Fibroblast of skin of right biceps (primary cell): ENCODE measurements at regions not wholly inside any gene's neighbourhood (a gene's known extent, or its start where the extent isn't known, plus 50 kb on each side); places are given as distances from the start of the nearest gene placed in this dataset.

Experiments
- DNase-seq: peaks from one replicate; pipeline ENCODE4 v3.0.0-alpha.2; 2013

GRCh38 chr3:94259291-94259690, 196.4 kb downstream of the NSUN3 start:
- DNase-seq: no peak

GRCh38 chr3:94269763-94270162, 206.9 kb downstream of the NSUN3 start:
- DNase-seq: peak; percentile 54

- peak; percentile 46 for DNase-seq
Observed at GRCh38 chr3:94272016-94272415, 209.2 kb downstream of the NSUN3 start.

- DNase-seq: no peak
Observed at GRCh38 chr3:94280958-94281357, 218.1 kb downstream of the NSUN3 start.

- DNase-seq: peak; percentile 16
Observed at GRCh38 chr3:94285872-94286271, 223.0 kb downstream of the NSUN3 start.

- DNase-seq: peak; percentile 13
Observed at GRCh38 chr3:94291686-94292085, 228.8 kb downstream of the NSUN3 start.

GRCh38 chr3:94292151-94292550, 229.3 kb downstream of the NSUN3 start:
- no peak for DNase-seq

- peak; percentile 2 for DNase-seq
Observed at GRCh38 chr3:94293793-94294195, 230.9 kb downstream of the NSUN3 start.

GRCh38 chr3:94294806-94295205, 231.9 kb downstream of the NSUN3 start:
- DNase-seq: no peak

GRCh38 chr3:94299716-94300115, 236.9 kb downstream of the NSUN3 start:
- DNase-seq: no peak

GRCh38 chr3:94301366-94301765, 238.5 kb downstream of the NSUN3 start:
- DNase-seq: no peak

- DNase-seq: no peak
Observed at GRCh38 chr3:94303266-94303665, 240.4 kb downstream of the NSUN3 start.

- peak; percentile 11 for DNase-seq
Observed at GRCh38 chr3:94303897-94304296, 241.0 kb downstream of the NSUN3 start.

- no peak for DNase-seq
Observed at GRCh38 chr3:94304954-94305353, 242.1 kb downstream of the NSUN3 start.

- DNase-seq: no peak
Observed at GRCh38 chr3:94305835-94306611, 243.2 kb downstream of the NSUN3 start.

- DNase-seq: no peak
Observed at GRCh38 chr3:94307588-94307987, 244.7 kb downstream of the NSUN3 start.

- no peak for DNase-seq
Observed at GRCh38 chr3:94308767-94309166, 245.9 kb downstream of the NSUN3 start.

GRCh38 chr3:94310341-94311135, 247.7 kb downstream of the NSUN3 start:
- no peak for DNase-seq

- no peak for DNase-seq
Observed at GRCh38 chr3:94311651-94312050, 248.8 kb downstream of the NSUN3 start.

GRCh38 chr3:94314218-94314883, 251.5 kb downstream of the NSUN3 start:
- DNase-seq: no peak

- DNase-seq: no peak
Observed at GRCh38 chr3:94317017-94317416, 254.2 kb downstream of the NSUN3 start.

GRCh38 chr3:94323596-94323995, 260.7 kb downstream of the NSUN3 start:
- no peak for DNase-seq

- no peak for DNase-seq
Observed at GRCh38 chr3:94331831-94332230, 269.0 kb downstream of the NSUN3 start.
